Spleen (tissue), 11 donors: ENCODE measurements at regions not wholly inside any gene's neighbourhood (a gene's known extent, or its start where the extent isn't known, plus 50 kb on each side); places are given as distances from the start of the nearest gene placed in this dataset.
"Not testable (repeated sequence)": the region's sequence is repeated elsewhere in the genome, so short reads cannot be mapped to it uniquely, and the experiment has no call there.

ENCODE experiments used
- DNase-seq: peaks from one replicate; pipeline ENCODE4 v3.0.0-alpha.2; 2020
- H3K27ac ChIP-seq, 8 donors: fragments of 200-600 bp; sonication (generic) in 7 of 8; 1 replicate in 4 of 8; 2 replicates in 4 of 8; pipeline versions ENCODE4 v1.5.0 to v1.8.0; 2016 to 2021; ENCODE audit warnings: inconsistent platforms in 4 of 8, mild to moderate bottlenecking in 4 of 8, moderate library complexity in 1 of 8
- H3K27me3 ChIP-seq, 7 donors: fragments of 200-600 bp; sonication (generic) in 6 of 7; replicated peaks in 1 of 7; 1 replicate in 4 of 7; 2 replicates in 3 of 7; pipeline versions ENCODE4 v1.5.0 to v1.8.0; 2016 to 2021; ENCODE audit warnings: inconsistent platforms in 3 of 7, mild to moderate bottlenecking in 1 of 7
- H3K36me3 ChIP-seq, 6 donors: fragments of 200-600 bp; sonication (generic) in 5 of 6; 1 replicate in 4 of 6; 2 replicates in 2 of 6; pipeline versions ENCODE4 v1.5.0 to v1.8.0; 2016 to 2021; ENCODE audit warnings: inconsistent platforms in 2 of 6
- H3K4me1 ChIP-seq, 6 donors: fragments of 200-600 bp; sonication (generic) in 5 of 6; 1 replicate in 3 of 6; 2 replicates in 3 of 6; pipeline versions ENCODE4 v1.5.0 to v1.8.0; 2016 to 2021; ENCODE audit warnings: inconsistent platforms in 3 of 6
- H3K4me3 ChIP-seq, 8 donors: fragments of 200-600 bp; sonication (generic) in 7 of 8; 1 replicate in 4 of 8; 2 replicates in 4 of 8; pipeline versions ENCODE4 v1.5.0 to v1.8.0; 2016 to 2021; ENCODE audit warnings: inconsistent platforms in 4 of 8, mild to moderate bottlenecking in 4 of 8, moderate library complexity in 2 of 8
- H3K9me3 ChIP-seq, 8 donors: fragments of 200-600 bp; sonication (generic) in 7 of 8; 1 replicate in 4 of 8; 2 replicates in 4 of 8; pipeline versions ENCODE4 v1.5.0 to v1.8.0; 2016 to 2021; ENCODE audit warnings: inconsistent platforms in 4 of 8
- POLR2A ChIP-seq, 3 donors: fragments of 450-650 bp; IDR thresholded peaks; one replicate each; pipeline ENCODE4 v1.5.1; 2017; ENCODE audit warnings: antibody characterized with exemption in 3 of 3, mild to moderate bottlenecking in 1 of 3
- POLR2AphosphoS5 ChIP-seq, 3 donors: sonication (generic); formaldehyde crosslinking; IDR thresholded peaks; one replicate each; pipeline ENCODE4 v1.5.1; 2017; ENCODE audit warnings: antibody characterized with exemption in 3 of 3
- WGBS, 5 donors: extraction: QIAGEN DNeasy Blood & Tissue Kit in 3 of 5; methylation state at CpG; one replicate each; pipeline versions ENCODE4 v1.1.5 to v1.1.7; 2013 to 2018; 5-methylcytosine and 5-hydroxymethylcytosine counted together
- intact Hi-C: fragments of 100-400 bp; cut with DNase I; formaldehyde crosslinking; loops from one replicate; pipeline ENCODE4 v1.15.0; 2023; ENCODE audit warnings: low total_unique reads
- TF ChIP-seq, protein P1 (sequence below), 11 experiments: fragments of 200-600 bp in 7 of 11; fragments of 450-650 bp in 4 of 11; sonication (generic) in 4 of 11; IDR thresholded peaks in 8 of 11; conservative IDR thresholded peaks in 3 of 11; 1 replicate in 7 of 11; 2 replicates in 4 of 11; pipeline versions ENCODE4 v1.4.0 to v1.8.0; 2016 to 2021; ENCODE audit warnings: antibody characterized with exemption in 11 of 11, inconsistent platforms in 4 of 11, mild to moderate bottlenecking in 1 of 11
- donor health status: healthy with polysubstance abuse.
- donor health status: DM: no; HTN: no; CAD: no; lungs with moderate emphysema.
- donor health status: DM: no; HTN: no; CAD: no.
- donor health status: Bipolar disorder and iron deficiency.
- donor health status: healthy.
- donor health status: DM: no; HTN: no; CAD: no.
- donor health status: DM: yes; HTN: yes; CAD: no.

DNA sequence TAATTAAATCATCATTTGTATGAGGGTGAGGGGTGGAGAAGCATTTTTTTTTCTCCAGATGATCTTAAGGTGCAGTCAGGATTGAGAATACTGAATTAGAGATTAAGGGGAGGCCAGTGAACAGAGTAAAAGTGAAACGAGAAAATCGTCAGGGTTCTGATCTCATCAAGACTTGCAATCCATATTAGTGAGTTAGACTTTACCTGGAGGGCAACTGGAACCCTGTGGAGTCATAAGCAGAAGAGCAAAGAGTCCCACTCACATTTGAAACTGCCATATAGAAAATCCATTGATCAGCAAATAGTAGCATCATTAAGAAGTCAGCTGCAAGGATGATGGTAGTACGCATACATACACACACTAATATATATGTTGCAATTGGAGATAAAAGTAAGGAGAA, 466.2 kb upstream of the PAPPA start:
- TF ChIP-seq, protein P1, sequence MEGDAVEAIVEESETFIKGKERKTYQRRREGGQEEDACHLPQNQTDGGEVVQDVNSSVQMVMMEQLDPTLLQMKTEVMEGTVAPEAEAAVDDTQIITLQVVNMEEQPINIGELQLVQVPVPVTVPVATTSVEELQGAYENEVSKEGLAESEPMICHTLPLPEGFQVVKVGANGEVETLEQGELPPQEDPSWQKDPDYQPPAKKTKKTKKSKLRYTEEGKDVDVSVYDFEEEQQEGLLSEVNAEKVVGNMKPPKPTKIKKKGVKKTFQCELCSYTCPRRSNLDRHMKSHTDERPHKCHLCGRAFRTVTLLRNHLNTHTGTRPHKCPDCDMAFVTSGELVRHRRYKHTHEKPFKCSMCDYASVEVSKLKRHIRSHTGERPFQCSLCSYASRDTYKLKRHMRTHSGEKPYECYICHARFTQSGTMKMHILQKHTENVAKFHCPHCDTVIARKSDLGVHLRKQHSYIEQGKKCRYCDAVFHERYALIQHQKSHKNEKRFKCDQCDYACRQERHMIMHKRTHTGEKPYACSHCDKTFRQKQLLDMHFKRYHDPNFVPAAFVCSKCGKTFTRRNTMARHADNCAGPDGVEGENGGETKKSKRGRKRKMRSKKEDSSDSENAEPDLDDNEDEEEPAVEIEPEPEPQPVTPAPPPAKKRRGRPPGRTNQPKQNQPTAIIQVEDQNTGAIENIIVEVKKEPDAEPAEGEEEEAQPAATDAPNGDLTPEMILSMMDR (IDR thresholded peaks at IDR 0.05 in 8 of 11, conservative IDR thresholded peaks at IDR 0.05 in 3 of 11), result no peak
- no peak for TF ChIP-seq POLR2A (IDR thresholded peaks at IDR 0.05)
- TF ChIP-seq POLR2AphosphoS5 (IDR thresholded peaks at IDR 0.05), result no peak
- H3K4me1 ChIP-seq, result no peaks in the 10 kb centered on the region
- H3K4me3 ChIP-seq, result no peak overlapping the region
- H3K27me3 ChIP-seq, result no peaks in the 10 kb centered on the region
- DNase-seq, result no peak
- peaks cover 0 to 24% (median 13%) of the 10 kb centered on the region in 8 donors for H3K9me3 ChIP-seq
- H3K27ac ChIP-seq, result no peak overlapping the region
- no peaks in the 10 kb centered on the region for H3K36me3 ChIP-seq
- WGBS, 5 donors, result 70 to 77% (median 76%) methylated on average over 3 of the region's 3 CpGs
- intact Hi-C loops, result no loop called here

DNA sequence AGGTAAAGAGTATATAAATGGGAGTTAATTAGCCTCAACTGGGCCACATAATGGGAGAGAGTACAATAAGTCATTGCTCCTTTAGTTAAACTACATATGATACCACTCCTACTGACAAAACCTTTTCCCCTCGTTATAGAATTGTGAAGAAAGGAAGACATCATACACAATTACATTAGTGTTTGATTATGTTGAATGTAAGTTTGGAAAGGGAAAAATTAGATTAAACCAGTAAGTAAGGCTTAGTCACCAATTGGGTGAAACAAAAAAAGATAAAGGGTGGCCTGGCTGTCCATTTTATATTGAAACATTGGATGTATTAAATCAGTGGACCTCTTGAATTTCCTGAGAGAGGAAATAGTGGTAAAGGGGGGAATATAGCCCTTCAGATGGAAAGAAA, 464.3 kb upstream of the PAPPA start:
- Histone ChIP-seq H3K27ac (no peak overlapping the region), H3K4me3 (no peak overlapping the region), H3K27me3 (no peaks in the 10 kb centered on the region), H3K36me3 (no peaks in the 10 kb centered on the region), H3K9me3 (peaks cover 0 to 7% (median 4%) of the 10 kb centered on the region in 8 donors), H3K4me1 (no peaks in the 10 kb centered on the region)
- no peak for TF ChIP-seq POLR2AphosphoS5 (IDR thresholded peaks at IDR 0.05)
- TF ChIP-seq, protein P1 (IDR thresholded peaks at IDR 0.05 in 8 of 11, conservative IDR thresholded peaks at IDR 0.05 in 3 of 11), result no peak
- no peak for TF ChIP-seq POLR2A (IDR thresholded peaks at IDR 0.05)
- 68 to 85% (median 80%) methylated on average over 1 of the region's 1 CpG for WGBS, 5 donors
- DNase-seq, result no peak
- intact Hi-C loops, result no loop called here

DNA sequence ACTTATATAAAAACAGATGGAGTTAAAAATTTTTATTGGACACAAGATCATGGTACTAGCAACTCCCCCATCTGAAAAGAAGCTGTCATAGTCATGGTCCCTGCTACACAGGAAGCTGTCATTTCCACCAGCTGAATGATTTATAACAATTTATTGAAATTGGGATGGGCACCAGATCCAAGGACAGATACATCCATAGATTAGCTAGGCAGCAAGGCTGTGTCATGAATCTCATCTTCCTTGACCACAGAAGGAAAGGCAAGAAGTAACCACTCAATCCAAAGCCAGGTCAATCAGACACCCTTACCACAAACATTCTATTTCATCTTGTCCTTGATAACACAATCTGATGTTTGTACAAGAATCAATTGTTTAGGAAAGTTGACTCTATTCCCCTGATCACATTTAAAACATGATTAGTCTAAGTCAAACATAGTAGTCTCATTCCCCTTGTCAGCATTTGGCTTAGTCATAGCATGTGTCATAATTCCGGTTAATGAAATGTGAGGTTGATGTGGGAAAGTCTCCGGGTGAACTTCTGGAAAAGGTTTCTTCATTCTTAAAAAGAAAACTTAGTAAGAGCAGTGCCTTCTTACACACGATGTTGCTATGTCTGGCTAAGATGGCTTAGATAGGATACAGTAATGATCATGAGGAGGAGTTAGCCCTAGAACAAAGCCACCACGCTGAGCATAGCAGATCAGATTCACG, 462.6 kb upstream of the PAPPA start:
- Histone ChIP-seq H3K4me3 (no peak overlapping the region), H3K9me3 (no peaks in the 10 kb centered on the region), H3K27ac (no peak overlapping the region), H3K27me3 (no peaks in the 10 kb centered on the region), H3K4me1 (no peaks in the 10 kb centered on the region), H3K36me3 (no peaks in the 10 kb centered on the region)
- 74 to 90% (median 85%) methylated on average over 5 of the region's 5 CpGs for WGBS, 5 donors
- DNase-seq, result no peak
- intact Hi-C loops, result no loop called here
- TF ChIP-seq, protein P1 (IDR thresholded peaks at IDR 0.05 in 8 of 11, conservative IDR thresholded peaks at IDR 0.05 in 3 of 11), result no peak
- no peak for TF ChIP-seq POLR2AphosphoS5 (IDR thresholded peaks at IDR 0.05)
- no peak for TF ChIP-seq POLR2A (IDR thresholded peaks at IDR 0.05)

DNA sequence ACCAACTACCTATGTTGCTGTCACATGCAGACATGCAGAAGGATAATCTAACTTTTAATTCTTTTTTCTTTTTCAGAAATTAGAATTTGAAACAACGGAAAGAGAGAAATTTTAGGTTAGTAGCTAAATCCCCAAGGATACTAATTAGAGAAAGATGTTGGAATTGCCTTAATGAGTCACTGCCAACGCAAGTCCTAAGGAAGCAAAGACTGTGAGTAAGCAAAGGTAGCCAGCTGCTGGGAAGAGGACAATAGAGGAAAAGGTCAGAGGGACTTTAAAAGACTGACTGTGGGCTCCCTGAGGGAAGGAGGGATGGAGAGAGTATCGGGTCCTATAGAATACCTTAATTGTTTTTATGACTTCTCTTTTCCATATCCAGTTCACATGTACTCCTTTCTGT, 461.9 kb upstream of the PAPPA start:
- Histone ChIP-seq H3K4me3 (no peak overlapping the region), H3K36me3 (no peaks in the 10 kb centered on the region), H3K4me1 (no peaks in the 10 kb centered on the region), H3K27ac (no peak overlapping the region), H3K27me3 (no peaks in the 10 kb centered on the region), H3K9me3 (no peaks in the 10 kb centered on the region)
- no peak for DNase-seq
- WGBS, 5 donors, result 79 to 87% (median 85%) methylated on average over 3 of the region's 3 CpGs
- intact Hi-C loops, result no loop called here
- TF ChIP-seq POLR2A (IDR thresholded peaks at IDR 0.05) (no peak), POLR2AphosphoS5 (IDR thresholded peaks at IDR 0.05) (no peak)
- TF ChIP-seq, protein P1 (IDR thresholded peaks at IDR 0.05 in 8 of 11, conservative IDR thresholded peaks at IDR 0.05 in 3 of 11), result no peak

DNA sequence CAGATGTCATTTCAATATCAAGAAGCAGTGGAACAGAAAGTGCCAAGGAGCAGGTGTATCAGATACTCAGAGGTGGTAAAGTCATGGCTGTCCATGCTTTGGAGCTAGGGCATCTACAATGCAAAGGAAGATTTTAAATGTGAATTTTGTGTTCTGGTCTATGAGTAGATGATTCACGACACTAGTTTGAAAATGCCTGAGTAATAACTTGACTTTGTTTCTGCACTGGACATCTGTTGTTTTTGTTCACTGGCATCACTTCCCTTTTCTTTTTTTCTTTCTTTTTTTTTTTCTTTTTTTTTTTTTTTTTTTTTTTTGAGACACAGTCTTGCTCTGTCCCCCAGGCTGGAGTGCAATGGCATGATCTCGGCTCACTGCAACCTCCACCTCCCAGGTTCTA, 460.7 kb upstream of the PAPPA start:
- H3K27ac ChIP-seq, H3K4me3 ChIP-seq, H3K9me3 ChIP-seq, intact Hi-C loops, DNase-seq, H3K4me1 ChIP-seq, H3K36me3 ChIP-seq, H3K27me3 ChIP-seq: not testable (repeated sequence)
- 49 to 77% (median 66%) methylated on average over 2 of the region's 2 CpGs for WGBS, 5 donors
